Naive B cell (primary cell): ENCODE measurements at regions not wholly inside any gene's neighbourhood (a gene's known extent, or its start where the extent isn't known, plus 50 kb on each side); places are given as distances from the start of the nearest gene placed in this dataset.

ENCODE experiments used
- ATAC-seq, 2 donors: fragments of 150-1000 bp; cut with Tn5 transposase; 2 replicates each; pipeline ENCODE4 v1.10.0; 2021; ENCODE audit warnings: low read depth in 2 of 2, mild to moderate bottlenecking in 2 of 2, moderate library complexity in 2 of 2
- DNase-seq: peaks from one replicate; pipeline ENCODE4 v3.0.0; 2022
- H3K27ac Mint-ChIP-seq, 6 donors: one replicate each; pipeline ENCODE4 v1.8.0; 2020 to 2022; ENCODE audit warnings: mild to moderate bottlenecking in 6 of 6, mixed read lengths in 6 of 6, moderate library complexity in 5 of 6, inconsistent platforms in 2 of 6
- H3K27me3 Mint-ChIP-seq, 3 donors: one replicate each; pipeline ENCODE4 v1.8.0; 2021 to 2022; ENCODE audit warnings: mixed read lengths in 3 of 3, mild to moderate bottlenecking in 1 of 3
- H3K36me3 Mint-ChIP-seq, 2 donors: one replicate each; pipeline ENCODE4 v1.8.0; 2020 to 2022; ENCODE audit warnings: mixed read lengths in 2 of 2, inconsistent platforms in 1 of 2, mild to moderate bottlenecking in 1 of 2
- H3K4me1 Mint-ChIP-seq, 3 donors: one replicate each; pipeline ENCODE4 v1.8.0; 2020 to 2022; ENCODE audit warnings: mixed read lengths in 3 of 3, inconsistent platforms in 1 of 3, mild to moderate bottlenecking in 1 of 3, moderate library complexity in 1 of 3
- H3K4me3 Mint-ChIP-seq, 8 donors: one replicate each; pipeline ENCODE4 v1.8.0; 2020 to 2022; ENCODE audit warnings: mild to moderate bottlenecking in 8 of 8, mixed read lengths in 8 of 8, moderate library complexity in 8 of 8, inconsistent platforms in 2 of 8
- H3K9me3 Mint-ChIP-seq, 7 donors: one replicate each; pipeline ENCODE4 v1.8.0; 2020 to 2022; ENCODE audit warnings: mixed read lengths in 7 of 7, mild to moderate bottlenecking in 5 of 7, inconsistent platforms in 2 of 7, moderate library complexity in 1 of 7

DNA sequence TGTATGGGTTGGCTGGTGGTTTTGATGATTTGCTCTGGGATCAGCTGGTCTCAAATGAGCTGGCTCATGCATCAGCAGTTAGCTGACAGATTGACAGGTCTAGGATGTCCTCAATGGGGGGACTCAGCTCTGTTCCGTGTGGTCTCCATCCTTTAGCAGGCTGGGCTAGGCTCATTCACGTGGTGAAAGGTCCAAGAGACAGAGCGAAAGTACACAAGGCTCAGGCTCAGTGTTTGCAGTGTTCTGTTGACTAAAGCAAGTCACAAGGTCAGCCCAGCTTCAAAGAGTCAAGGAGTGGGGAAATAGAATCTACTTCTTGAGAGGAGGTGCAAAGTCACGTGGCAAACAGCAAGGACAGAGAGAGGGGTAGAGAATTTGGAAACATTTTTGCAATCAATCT lies 126.5 kb upstream of the CMC1 start:
- peaks cover 0 to 4% (median 0%) of the 10 kb centered on the region in 3 donors for H3K4me1 Mint-ChIP-seq
- peak overlapping the region in 1 of 6 donors; percentile 48 for H3K27ac Mint-ChIP-seq
- H3K27me3 Mint-ChIP-seq: no peaks in the 10 kb centered on the region
- H3K36me3 Mint-ChIP-seq: no peaks in the 10 kb centered on the region
- H3K4me3 Mint-ChIP-seq: no peak overlapping the region
- ATAC-seq (no peak), DNase-seq (no peak)
- H3K9me3 Mint-ChIP-seq: peaks cover 0 to 2% (median 0%) of the 10 kb centered on the region in 7 donors

DNA sequence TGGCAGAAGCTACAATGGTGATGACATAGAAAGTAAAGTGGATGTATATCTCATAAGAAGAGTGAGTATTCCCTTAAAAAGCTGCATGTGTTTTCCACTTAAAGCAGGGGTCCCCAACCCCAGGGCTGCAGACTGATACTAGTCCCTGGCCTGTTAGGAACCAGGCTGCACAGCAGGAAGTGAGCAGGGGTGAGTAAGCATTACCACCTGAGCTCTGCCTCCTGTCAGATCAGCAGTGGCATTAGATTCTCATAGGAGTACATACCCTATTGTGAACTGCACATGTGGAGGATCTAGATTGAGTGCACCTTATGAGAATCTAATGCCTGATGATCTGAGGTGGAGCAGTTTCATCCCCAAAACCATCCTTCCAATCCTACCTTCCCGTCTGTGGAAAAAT lies 126.1 kb upstream of the CMC1 start:
- ATAC-seq: no peak
- no peaks in the 10 kb centered on the region for H3K36me3 Mint-ChIP-seq
- DNase-seq: no peak
- H3K4me3 Mint-ChIP-seq: no peak overlapping the region
- H3K27ac Mint-ChIP-seq: peak overlapping the region in 1 of 6 donors; percentile 48
- peaks cover 0 to 4% (median 0%) of the 10 kb centered on the region in 3 donors for H3K4me1 Mint-ChIP-seq
- no peaks in the 10 kb centered on the region for H3K27me3 Mint-ChIP-seq
- peaks cover 0 to 2% (median 0%) of the 10 kb centered on the region in 7 donors for H3K9me3 Mint-ChIP-seq

DNA sequence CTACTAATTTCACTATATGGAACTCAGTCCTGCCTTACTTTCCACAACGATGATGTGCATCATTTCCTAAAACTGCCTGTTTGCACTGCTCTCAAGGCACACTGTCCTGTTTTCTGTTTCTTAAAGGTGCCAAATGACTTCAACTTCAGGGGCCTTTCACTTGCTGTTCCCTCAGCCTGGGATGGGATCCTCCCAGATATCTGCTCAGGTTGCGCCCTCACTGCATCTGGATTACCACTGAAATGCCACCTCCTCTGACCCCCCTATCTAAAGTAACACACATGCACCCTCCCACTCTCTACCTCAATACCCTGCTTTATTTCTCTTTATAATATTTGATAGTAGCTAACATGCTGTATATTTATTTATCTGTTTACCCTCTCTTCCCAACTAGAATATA lies 123.8 kb upstream of the CMC1 start:
- Mint-ChIP-seq H3K4me3 (no peak overlapping the region), H3K9me3 (peaks cover 0 to 2% (median 0%) of the 10 kb centered on the region in 7 donors), H3K4me1 (peaks cover 0 to 4% (median 2%) of the 10 kb centered on the region in 3 donors), H3K36me3 (no peaks in the 10 kb centered on the region), H3K27ac (peak overlapping the region in 2 of 6 donors; percentile 57 to 78), H3K27me3 (no peaks in the 10 kb centered on the region)
- DNase-seq (no peak), ATAC-seq (no peak)

- ATAC-seq (no peak), DNase-seq (no peak)
- Mint-ChIP-seq H3K27ac (no peak overlapping the region), H3K4me3 (no peak overlapping the region), H3K4me1 (peaks cover 0 to 4% (median 2%) of the 10 kb centered on the region in 3 donors), H3K9me3 (peaks cover 0 to 2% (median 0%) of the 10 kb centered on the region in 7 donors), H3K36me3 (no peaks in the 10 kb centered on the region), H3K27me3 (no peaks in the 10 kb centered on the region)
These were observed 123.3 kb upstream of the CMC1 start for GRCh38 chr3:28118087-28118486.

GRCh38 chr3:28122227-28122626 lies 119.2 kb upstream of the CMC1 start:
- ATAC-seq (no peak), DNase-seq (no peak)
- H3K9me3 Mint-ChIP-seq: no peaks in the 10 kb centered on the region
- peak overlapping the region in 2 of 6 donors; percentile 4 to 8 for H3K27ac Mint-ChIP-seq
- H3K4me1 Mint-ChIP-seq: peaks cover 13 to 23% (median 22%) of the 10 kb centered on the region in 3 donors
- no peaks in the 10 kb centered on the region for H3K27me3 Mint-ChIP-seq
- H3K4me3 Mint-ChIP-seq: no peak overlapping the region
- no peaks in the 10 kb centered on the region for H3K36me3 Mint-ChIP-seq

DNA sequence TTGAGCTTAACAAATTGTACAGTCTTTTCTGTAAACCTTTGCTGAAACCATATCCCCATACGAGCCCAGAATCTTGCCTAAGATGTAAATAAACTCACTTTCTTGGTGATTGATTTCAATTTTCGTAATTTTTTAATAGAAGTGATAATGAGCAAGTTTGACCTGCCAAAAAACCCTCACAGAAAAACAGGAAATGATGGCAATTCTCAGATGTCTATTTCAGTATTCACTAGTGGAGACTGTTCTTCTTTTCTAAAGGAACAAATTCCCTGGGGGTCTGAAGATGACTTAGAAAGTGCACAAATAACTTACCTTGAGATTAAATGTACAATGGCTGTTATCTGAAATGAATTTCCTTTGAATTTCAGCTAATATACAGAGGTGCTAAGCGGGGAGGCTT lies 116.5 kb upstream of the CMC1 start:
- H3K9me3 Mint-ChIP-seq: peaks cover 0 to 2% (median 0%) of the 10 kb centered on the region in 7 donors
- H3K27me3 Mint-ChIP-seq: no peaks in the 10 kb centered on the region
- DNase-seq (peak; percentile 29), ATAC-seq (peak; percentile 74 to 84)
- peaks cover 13 to 30% (median 26%) of the 10 kb centered on the region in 3 donors for H3K4me1 Mint-ChIP-seq
- H3K4me3 Mint-ChIP-seq: peak overlapping the region in 7 of 8 donors; percentile 4 to 81 (median 58)
- H3K36me3 Mint-ChIP-seq: no peaks in the 10 kb centered on the region
- H3K27ac Mint-ChIP-seq: peak overlapping the region; percentile 49 to 93 (median 70)

GRCh38 chr3:28125342-28125741 lies 116.1 kb upstream of the CMC1 start:
- Mint-ChIP-seq H3K36me3 (no peaks in the 10 kb centered on the region), H3K27me3 (no peaks in the 10 kb centered on the region), H3K4me1 (peaks cover 13 to 30% (median 26%) of the 10 kb centered on the region in 3 donors), H3K9me3 (peaks cover 0 to 2% (median 0%) of the 10 kb centered on the region in 7 donors), H3K4me3 (peak overlapping the region in 5 of 8 donors; percentile 4 to 74 (median 58)), H3K27ac (peak overlapping the region; percentile 16 to 93 (median 70))
- DNase-seq (no peak), ATAC-seq (no peak)

DNA sequence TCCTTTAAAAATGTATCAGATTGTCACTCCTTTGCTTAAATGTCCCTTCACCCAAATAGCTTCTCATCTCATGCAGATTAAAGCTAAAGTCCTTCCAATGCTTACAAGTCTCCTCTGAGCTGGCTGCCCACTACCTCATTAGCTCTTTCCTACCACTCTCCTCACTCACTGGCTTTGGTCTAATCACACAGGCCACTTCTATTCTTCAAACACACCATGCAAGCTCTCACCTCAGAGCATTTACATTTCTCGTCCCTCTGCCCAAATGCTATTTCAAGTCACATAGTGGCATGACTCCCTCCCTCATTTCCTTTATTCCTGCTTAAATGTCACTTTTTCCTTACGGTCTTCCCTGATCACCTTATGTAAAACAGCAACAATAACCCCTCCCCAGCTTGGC lies 110.6 kb upstream of the CMC1 start:
- H3K4me1 Mint-ChIP-seq: peaks cover 5 to 14% (median 6%) of the 10 kb centered on the region in 3 donors
- no peaks in the 10 kb centered on the region for H3K27me3 Mint-ChIP-seq
- ATAC-seq: no peak
- no peak for DNase-seq
- peaks cover 0 to 2% (median 0%) of the 10 kb centered on the region in 7 donors for H3K9me3 Mint-ChIP-seq
- H3K27ac Mint-ChIP-seq: peak overlapping the region in 1 of 6 donors; percentile 5
- no peaks in the 10 kb centered on the region for H3K36me3 Mint-ChIP-seq
- no peak overlapping the region for H3K4me3 Mint-ChIP-seq

GRCh38 chr3:28132941-28133340 lies 108.5 kb upstream of the CMC1 start:
- peaks cover 0 to 8% (median 5%) of the 10 kb centered on the region in 3 donors for H3K4me1 Mint-ChIP-seq
- no peak overlapping the region for H3K27ac Mint-ChIP-seq
- ATAC-seq: no peak
- DNase-seq: no peak
- no peaks in the 10 kb centered on the region for H3K27me3 Mint-ChIP-seq
- H3K9me3 Mint-ChIP-seq: no peaks in the 10 kb centered on the region
- no peaks in the 10 kb centered on the region for H3K36me3 Mint-ChIP-seq
- H3K4me3 Mint-ChIP-seq: no peak overlapping the region

DNA sequence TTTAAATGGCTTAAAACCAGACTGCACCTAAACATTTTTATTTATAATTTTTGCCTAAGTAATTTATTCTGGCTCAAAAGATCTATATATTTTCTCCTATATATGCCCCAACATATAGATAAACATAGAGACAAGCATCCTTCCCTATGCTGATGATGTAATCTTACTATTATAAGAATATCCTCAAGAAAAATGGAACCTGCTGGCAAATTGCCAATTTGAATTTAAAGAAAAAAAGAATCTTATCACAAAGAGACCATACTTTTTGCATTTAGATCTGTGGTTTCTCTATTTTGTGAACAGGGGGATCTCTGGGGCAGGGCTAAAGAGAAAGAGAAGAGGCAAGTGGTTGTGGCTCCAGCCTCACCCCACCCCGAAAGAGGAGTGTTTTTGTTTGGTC lies 107.2 kb upstream of the CMC1 start:
- ATAC-seq: no peak
- Mint-ChIP-seq H3K4me3 (no peak overlapping the region), H3K27me3 (no peaks in the 10 kb centered on the region), H3K36me3 (no peaks in the 10 kb centered on the region), H3K9me3 (no peaks in the 10 kb centered on the region), H3K27ac (no peak overlapping the region), H3K4me1 (peaks cover 0 to 7% (median 3%) of the 10 kb centered on the region in 3 donors)
- no peak for DNase-seq

- H3K36me3 Mint-ChIP-seq: no peaks in the 10 kb centered on the region
- H3K27me3 Mint-ChIP-seq: no peaks in the 10 kb centered on the region
- H3K4me1 Mint-ChIP-seq: peaks cover 0 to 7% (median 3%) of the 10 kb centered on the region in 3 donors
- ATAC-seq (no peak), DNase-seq (no peak)
- no peak overlapping the region for H3K27ac Mint-ChIP-seq
- no peaks in the 10 kb centered on the region for H3K9me3 Mint-ChIP-seq
- H3K4me3 Mint-ChIP-seq: no peak overlapping the region
These were observed 106.5 kb upstream of the CMC1 start for GRCh38 chr3:28134792-28135375.

DNA sequence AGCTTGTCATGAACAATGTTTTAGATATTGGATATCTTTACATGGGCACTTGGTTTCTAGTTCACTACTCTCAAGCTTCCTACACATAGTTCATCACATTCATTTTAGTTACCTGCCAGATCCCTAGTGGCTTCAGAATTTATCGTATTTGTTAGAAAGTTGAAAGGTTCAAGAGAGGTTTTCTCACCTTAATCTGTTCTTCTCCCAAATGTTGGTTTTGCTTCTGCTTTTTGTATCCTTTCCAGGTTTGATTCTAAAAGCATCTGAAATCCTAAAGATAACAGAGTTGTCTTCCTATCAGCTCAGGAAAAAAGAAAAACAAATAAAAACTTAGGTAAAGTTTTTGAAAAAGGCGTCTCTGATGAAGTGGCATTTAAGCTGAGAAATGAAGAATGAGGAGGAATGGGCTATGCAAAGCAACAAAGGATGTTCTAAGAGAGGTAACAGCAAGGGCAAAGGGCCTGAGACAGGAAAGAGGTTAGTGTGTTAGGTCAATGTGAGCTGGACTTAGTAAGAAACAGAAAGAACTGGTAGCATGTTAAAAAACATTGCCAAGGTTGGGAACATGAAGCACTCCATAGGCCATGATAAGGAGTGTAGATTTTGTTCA lies 104.7 kb upstream of the CMC1 start:
- Mint-ChIP-seq H3K4me1 (peaks cover 0 to 7% (median 3%) of the 10 kb centered on the region in 3 donors), H3K27ac (peak overlapping the region in 1 of 6 donors; percentile 79), H3K27me3 (no peaks in the 10 kb centered on the region), H3K9me3 (no peaks in the 10 kb centered on the region), H3K36me3 (no peaks in the 10 kb centered on the region), H3K4me3 (no peak overlapping the region)
- no peak for ATAC-seq
- DNase-seq: no peak

DNA sequence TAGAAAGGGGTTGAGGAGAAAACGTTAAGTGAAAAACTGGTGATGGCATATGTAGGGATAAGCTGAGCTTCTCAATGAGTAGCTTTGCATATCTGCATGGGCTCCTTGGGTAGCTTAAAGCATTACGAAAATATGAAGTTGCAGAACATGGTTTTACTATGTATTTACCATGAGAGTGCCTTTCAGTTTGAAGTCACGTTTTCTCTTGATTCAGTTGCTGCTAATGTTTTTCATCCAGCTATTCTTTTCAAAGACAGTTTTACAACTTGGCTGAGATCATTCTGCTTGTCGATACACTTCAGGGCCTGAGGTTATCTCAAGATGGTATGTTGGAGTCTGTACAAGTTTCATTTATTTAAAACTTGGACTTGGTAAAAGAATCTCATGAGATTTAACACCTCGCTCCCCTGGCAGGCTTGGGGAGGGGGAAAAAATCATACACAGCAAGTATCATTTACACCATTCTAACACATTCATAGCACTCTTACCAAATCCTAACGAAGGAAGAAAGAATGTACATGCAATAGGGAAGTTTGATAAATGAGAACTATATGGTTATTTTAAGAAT lies 103.3 kb upstream of the CMC1 start:
- Mint-ChIP-seq H3K27me3 (no peaks in the 10 kb centered on the region), H3K9me3 (no peaks in the 10 kb centered on the region), H3K4me1 (peaks cover 0 to 7% (median 3%) of the 10 kb centered on the region in 3 donors), H3K36me3 (no peaks in the 10 kb centered on the region), H3K4me3 (peak overlapping the region in 1 of 8 donors; percentile 6), H3K27ac (no peak overlapping the region)
- no peak for ATAC-seq
- no peak for DNase-seq

DNA sequence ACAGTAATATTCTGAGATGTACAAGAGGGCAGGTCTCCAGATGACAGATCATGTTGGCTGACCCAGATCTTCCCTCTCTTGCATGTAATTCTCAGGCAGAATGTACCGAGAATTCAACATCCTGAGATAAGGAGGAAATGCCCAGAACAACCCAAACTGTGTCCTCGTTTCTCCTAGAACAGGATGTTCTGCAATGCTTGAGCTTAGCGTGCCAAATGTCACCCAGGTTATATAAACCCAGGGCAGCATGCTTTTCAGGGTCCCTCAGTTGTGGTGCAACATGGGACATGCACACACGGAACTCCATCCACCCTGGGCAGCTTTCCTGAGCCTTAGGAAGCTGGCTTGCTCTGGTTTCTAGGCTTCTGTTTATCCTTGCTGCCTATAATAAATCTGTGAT lies 102.1 kb upstream of the CMC1 start:
- Mint-ChIP-seq H3K27me3 (no peaks in the 10 kb centered on the region), H3K27ac (no peak overlapping the region), H3K4me1 (peaks cover 0 to 7% (median 3%) of the 10 kb centered on the region in 3 donors), H3K9me3 (no peaks in the 10 kb centered on the region), H3K4me3 (no peak overlapping the region), H3K36me3 (no peaks in the 10 kb centered on the region)
- DNase-seq (no peak), ATAC-seq (no peak)
